ENCODE measurements at regions not wholly inside any gene's neighbourhood (a gene's known extent, or its start where the extent isn't known, plus 50 kb on each side); places are given as distances from the start of the nearest gene placed in this dataset.

DNA sequence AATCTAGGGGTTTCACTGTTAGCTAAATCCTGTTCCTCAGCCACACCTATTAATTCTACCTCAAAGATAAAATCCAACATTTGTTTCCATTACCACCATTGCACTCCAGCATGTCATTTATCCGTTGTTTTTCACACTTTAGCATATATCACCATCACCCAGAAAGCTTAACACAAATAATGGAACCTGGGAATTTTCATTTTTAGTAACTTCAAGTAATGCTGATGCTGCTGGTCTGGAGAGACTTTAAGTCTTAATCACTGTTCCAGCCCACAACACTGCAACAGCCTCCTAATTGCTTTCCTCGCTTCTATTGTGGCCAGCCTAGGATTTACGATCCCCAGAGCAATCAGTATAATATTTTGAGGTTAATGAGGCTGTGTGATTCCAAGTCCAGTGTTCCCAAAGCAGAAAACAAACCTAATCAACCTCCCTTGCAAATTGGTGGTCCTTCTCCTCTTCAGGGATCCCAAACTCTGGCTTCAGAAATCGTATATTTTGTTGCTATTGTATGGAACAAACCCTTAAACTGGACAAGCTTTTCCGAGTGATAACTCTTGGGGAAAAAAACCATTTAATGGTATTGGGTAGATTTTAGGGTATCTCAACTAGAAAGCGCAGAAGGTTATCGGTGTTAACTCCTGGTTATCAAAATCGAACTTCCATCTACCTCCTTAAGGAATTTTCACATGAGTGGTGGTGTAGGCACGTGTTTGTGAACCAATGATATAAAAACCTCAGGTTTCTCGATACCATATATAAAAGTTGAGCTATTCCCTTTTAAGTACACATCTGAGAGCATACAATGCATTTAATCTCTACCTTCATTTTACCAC lies 50.0 kb upstream of the BOLA1 start:
- Histone ChIP-seq H3K4me3 (ENCODE audit: low read depth, low read length) (peak overlapping the region; percentile 52), H3K27me3 (ENCODE audit: control insufficient read depth, insufficient read depth, low read length) (no peaks in the 10 kb centered on the region), H3K9me3 (ENCODE audit: control insufficient read depth, insufficient read depth, low read length) (no peaks in the 10 kb centered on the region), H3K27ac (ENCODE audit: low read depth, low read length) (peak overlapping the region; percentile 90), H3K36me3 (ENCODE audit: control insufficient read depth, insufficient read depth, low read length) (no peaks in the 10 kb centered on the region), H3K4me1 (ENCODE audit: control insufficient read depth, insufficient read depth, low read length) (peaks cover 3% of the 10 kb centered on the region)
- DNase-seq (ENCODE audit: low read depth in 4 of 6, low spot score in 6 of 6): peak in 2 of 6 donors; percentile 2 to 3
- WGBS (ENCODE audit: insufficient coverage): 0% methylated on average over 1 of the region's 10 CpGs
